NCI-H446 (cell line): ENCODE measurements at regions not wholly inside any gene's neighbourhood (a gene's known extent, or its start where the extent isn't known, plus 50 kb on each side); places are given as distances from the start of the nearest gene placed in this dataset.
A peak's percentile ranks its signal among the peaks of the same experiment; 100 is the strongest.
"Not testable (repeated sequence)": the region's sequence is repeated elsewhere in the genome, so short reads cannot be mapped to it uniquely, and the experiment has no call there.

ENCODE experiments used
- DNase-seq, 2 experiments: peaks; one replicate each; lab custom pipeline; 2025; lab: John Stamatoyannopoulos, UW

DNA sequence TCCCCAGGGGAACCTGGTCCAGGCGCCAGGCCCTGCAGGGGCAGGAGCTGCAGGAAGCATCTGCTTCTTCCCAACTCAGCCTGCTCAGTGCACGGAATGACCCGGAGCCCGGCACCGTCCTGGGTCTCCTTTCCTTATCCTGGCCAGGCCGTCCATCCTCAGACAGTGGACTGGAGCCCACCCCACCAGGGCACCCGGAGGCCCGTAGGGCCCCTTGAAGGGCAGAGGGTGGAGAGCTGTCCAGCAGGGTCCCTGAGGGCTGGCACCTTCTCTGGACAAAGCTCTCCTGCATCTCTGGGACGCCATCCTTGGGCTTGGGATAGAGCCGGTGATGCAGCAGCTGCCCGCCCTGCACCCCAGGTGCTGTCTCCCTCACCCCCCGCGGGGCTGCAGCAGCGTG is 207.9 kb downstream of the TMEM121 start:
- DNase-seq = not testable (repeated sequence)

DNA sequence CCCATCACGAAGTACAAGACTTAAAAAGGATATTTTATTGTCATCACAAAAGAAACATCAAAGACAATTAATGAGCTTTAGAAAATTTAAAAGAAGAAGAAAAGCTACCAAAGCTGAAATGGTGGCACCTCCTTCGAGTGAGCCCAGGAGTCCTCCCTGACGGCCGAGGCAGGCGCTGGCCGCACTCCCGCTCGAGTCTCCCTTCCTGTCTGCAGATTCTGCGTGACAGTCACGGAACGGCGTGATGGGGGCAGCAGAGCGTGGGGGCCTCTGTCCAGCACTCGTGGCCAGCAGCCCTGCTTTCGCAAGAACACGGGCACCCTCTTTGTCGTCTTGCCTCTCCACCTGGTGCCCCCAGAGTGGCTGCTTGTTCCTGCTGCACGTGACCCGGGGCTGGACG is 209.9 kb downstream of the TMEM121 start:
- not testable (repeated sequence) for DNase-seq

DNA sequence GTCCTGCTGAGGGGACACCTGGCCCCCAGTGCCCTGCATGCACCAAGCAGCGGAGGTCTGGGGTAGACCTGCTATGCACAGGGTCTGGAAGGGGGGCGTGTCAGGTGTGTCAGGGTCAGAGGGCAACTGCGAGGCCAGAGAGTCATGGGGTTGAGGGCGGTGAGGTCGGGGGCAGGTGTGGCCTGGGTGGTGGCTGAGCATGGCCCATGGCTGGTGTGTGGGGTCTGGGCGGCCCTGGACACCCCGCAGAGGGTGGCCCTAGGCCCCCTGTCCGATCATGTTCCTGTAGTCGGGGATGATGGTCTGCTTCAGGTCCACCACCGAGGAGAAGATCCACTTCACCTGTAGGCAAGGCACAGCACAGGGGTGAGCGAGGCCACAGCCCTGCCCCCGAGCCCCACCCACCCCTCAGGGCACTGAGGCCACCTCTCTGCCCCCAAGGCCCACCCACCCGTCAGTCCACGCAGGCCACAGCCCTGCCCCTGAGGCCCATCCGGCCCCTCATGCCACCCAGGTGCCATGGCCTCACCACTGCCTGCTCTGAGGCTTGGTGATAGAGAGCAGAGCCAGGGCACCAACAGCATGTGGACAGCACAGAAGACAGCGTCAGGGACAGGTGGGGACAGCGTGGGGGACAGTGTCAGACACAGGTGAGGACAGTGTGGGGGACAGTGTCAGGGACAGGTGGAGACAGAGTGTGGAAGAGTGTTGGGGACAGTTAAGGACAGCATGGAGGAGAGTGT is 211.3 kb downstream of the TMEM121 start:
- no peak for DNase-seq

DNA sequence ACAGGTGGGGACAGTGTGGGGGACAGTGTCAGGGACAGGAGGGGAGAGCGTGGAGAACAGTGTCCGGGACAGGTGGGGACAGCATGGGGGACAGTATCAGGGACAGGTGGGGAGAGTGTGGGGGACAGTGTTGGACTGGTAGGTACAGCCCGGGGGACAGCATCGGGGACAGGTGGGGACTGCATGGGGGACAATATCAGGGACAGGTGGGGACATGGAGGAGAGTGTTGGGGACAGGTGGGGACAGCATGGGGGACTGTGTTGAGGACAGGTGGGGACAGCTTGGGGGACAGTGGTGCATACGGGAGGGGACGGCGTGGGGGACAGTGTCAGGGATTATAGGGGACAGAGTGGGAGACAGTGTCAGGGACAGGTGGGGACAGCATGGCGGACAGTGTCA is 212.3 kb downstream of the TMEM121 start:
- DNase-seq = no peak

DNA sequence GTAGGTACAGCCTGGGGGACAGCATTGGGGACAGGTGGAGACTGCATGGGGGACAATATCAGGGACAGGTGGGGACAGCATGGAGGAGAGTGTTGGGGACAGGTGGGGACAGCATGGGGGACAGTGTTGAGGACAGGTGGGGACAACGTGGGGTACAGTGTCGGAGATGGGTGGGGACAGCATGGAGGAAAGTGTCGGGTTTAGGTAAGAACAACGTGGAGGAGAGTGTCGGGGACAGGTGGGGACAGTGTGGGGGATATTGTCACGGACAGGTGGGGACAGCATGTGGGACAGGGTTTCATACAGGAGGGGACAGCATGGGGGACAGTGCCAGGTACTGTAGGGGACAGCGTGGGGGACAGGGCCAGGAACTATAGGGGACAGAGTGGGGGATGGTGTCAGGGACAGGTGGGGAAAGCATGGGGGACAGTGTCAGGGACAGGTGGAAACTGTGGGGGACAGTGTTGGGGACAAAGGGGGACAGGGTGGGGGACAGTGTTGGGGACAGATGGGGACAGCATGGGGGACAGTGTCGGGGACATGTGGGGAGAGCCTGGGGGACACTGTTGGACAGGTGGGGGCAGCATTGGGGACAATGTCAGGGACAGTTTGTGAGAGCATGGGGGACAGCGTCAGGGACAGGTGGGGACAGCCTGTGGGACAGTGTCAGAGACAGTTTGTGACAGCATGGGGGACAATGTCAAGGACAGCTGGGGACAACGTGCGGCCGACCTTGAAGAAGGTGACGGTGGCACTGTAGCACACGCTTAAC is 213.1 kb downstream of the TMEM121 start:
- DNase-seq = no peak

DNA sequence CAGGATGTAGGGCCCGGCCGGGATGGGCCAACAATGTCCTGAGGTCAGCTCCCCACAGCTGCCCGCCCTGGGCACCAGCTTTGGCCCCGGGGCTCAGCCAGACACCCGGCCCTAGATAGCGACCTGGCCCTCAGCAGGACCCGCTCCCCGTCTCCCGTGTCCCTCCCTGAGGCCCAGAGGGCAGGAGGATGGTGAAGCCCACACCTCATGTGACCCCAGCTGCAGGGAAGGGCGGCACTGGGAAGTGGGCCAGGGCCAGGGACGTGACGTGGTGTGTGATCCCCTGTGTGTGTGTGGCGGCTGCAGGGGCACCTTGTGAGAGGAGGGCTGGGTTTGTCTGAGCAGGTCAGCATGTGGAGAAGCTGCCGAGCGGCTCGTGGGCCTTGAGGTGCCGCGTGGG is 213.9 kb downstream of the TMEM121 start:
- DNase-seq = not testable (repeated sequence)

DNA sequence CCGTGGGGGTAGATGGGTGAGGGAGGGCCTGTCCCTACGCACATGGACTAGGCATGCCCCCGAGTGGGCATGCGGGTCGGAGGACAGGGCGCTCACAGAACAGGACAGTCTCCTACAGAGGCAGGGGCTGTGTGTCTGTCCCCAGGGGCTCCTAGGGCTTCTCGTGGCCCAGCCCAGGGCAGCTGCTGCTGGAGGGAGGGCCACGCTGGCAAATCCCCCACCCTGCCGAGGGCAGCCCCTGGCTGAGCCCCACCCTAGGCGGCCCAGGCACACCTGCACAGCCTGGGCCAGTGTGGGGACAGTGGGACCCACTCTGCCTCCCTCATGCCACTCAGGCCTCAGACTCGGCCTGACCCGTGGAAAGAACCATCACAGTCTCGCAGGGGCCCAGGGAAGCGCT is 214.6 kb downstream of the TMEM121 start:
- DNase-seq = not testable (repeated sequence)

DNA sequence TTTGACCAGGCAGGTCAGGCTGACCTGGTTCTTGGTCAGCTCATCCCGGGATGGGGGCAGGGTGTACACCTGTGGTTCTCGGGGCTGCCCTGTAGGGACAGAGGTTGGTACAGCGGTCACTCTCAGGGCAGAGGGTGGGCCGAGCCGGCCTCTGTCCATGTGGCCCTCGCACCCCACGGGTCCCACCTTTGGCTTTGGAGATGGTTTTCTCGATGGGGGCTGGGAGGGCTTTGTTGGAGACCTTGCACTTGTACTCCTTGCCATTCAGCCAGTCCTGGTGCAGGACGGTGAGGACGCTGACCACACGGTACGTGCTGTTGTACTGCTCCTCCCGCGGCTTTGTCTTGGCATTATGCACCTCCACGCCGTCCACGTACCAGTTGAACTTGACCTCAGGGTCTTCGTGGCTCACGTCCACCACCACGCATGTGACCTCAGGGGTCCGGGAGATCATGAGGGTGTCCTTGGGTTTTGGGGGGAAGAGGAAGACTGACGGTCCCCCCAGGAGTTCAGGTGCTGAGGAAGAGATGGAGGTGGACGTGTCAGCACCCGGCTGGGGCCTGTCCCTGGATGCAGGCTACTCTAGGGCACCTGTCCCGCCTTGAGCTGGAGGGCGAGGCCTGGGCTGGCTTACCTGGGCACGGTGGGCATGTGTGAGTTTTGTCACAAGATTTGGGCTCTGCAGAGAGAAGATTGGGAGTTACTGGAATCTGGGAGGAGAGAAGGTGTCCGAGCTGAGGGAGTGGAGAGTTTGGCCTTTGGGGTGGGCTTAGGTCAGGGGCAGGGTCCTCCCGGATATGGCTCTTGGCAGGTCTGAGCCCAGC is 215.5 kb downstream of the TMEM121 start:
- DNase-seq = not testable (repeated sequence)

DNA sequence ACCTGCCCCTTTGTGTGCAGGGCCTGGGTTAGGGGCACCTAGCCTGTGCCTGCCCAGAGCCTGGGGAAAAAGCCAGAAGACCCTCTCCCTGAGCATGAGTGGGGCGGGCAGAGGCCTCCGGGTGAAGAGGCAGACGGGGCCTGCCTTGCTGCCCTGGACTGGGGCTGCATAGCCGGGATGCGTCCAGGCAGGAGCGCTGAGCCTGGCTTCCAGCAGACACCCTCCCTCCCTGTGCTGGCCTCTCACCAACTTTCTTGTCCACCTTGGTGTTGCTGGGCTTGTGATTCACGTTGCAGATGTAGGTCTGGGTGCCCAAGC is 216.1 kb downstream of the TMEM121 start:
- no peak for DNase-seq

DNA sequence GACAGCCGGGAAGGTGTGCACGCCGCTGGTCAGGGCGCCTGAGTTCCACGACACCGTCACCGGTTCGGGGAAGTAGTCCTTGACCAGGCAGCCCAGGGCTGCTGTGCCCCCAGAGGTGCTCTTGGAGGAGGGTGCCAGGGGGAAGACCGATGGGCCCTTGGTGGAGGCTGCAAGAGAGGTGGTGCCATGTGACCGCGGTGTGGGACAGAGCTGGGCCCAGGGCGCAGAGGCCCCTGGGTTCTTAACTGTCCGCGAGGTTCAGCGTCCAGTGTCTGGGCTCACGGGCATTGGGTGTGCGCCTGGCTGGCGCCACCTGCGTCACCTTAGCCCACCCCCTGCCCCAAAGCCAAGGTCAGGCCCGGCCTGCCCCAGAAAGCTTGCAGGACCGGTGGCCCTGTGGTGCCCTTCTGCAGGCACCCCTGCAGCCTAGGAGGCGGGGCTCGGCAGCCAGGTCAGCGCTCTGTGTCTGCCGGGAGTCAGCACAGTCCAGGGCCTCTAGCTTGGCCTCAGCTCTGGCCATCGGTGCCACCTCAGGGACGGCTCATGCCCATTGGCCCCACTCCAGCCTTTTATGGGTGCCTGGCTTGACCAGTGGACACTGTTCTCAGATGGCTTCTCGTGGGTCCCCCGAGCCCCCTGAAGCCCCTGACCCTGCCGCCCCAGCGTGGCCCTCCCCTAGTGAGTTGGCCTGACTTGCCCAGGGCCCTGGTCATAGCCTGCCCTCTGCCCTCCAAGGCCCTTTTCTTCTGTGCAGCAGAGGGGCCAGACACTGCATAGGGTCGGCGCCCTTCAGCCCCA is 216.7 kb downstream of the TMEM121 start:
- DNase-seq = not testable (repeated sequence)

DNA sequence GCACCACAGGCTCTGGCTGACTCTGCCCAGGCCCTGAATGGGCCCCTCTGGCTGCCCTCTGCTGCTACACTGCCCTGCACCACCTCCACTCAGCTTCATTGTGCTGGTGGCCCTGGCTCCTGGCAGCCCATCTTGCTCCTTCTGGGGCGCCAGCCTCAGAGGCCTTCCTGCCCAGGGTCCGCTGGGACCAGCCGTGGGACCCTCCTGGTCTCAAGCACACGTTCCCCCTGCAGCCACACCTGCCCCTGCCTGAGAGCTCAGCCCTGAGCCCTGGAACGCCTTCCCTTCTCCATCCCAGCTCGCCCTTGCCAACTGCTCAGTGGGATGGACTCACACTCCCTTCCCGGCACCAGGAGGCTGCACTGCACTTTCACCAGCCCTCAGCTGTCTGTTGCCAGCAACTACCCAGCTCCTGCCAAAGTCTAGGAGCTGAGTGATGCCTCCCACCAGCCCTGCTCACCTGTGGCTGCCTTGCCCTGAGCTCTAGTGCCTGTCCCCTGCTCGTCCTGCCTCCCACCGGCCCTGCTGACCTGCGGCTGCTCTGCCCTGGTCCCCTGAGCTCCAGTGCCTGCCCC is 217.9 kb downstream of the TMEM121 start:
- DNase-seq = not testable (repeated sequence)

DNA sequence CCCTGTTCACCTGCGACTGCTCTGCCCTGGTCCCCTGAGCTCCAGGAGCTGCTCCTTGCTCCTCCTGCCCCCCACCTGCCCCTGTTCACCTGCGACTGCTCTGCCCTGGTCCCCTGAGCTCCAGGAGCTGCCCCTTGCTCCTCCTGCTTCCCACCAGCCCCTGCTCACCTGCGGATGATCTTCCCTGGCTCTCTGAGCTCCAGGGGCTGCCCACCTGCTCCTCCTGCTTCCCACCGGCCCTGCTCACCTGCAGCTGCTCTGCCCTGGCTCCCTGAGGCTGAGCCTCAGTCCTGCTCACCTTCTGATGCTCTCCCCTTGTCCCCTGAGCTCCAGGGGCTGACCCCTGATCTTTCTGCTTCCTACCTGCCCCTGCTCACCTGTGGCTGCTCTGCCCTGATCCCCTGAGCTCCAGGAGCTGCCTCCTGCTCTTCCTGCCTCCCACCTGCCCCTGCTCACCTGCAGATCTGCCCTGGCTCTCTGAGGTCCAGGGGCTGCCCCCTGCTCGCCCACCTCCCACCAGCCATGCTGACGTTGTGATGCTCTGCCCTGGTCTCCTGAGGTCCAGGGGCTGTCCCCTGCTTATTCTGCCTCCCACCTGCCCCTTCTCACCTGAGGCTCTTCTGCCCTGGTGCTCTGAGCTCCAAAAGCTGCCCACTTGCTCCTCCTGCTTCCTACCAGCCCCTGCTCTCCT is 219.2 kb downstream of the TMEM121 start:
- DNase-seq = no peak

DNA sequence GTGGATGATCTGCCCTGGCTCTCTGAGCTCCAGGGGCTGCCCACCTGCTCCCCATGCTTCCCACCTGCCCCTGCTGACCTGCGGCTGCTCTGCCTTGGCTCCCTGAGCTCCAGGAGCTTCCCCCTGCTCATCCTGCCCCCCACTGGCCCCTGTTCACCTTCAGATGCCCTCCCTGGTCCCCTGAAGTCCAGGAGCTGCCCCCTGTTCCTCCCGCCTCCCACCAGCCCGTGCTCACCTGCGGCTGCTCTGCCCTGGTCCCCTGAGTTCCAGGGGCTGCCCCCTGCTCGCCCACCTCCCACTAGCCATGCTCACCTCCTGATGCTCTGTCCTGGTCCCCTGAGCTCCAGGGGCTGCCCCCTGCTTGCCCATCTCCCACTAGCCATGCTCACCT is 219.7 kb downstream of the TMEM121 start:
- no peak for DNase-seq

DNA sequence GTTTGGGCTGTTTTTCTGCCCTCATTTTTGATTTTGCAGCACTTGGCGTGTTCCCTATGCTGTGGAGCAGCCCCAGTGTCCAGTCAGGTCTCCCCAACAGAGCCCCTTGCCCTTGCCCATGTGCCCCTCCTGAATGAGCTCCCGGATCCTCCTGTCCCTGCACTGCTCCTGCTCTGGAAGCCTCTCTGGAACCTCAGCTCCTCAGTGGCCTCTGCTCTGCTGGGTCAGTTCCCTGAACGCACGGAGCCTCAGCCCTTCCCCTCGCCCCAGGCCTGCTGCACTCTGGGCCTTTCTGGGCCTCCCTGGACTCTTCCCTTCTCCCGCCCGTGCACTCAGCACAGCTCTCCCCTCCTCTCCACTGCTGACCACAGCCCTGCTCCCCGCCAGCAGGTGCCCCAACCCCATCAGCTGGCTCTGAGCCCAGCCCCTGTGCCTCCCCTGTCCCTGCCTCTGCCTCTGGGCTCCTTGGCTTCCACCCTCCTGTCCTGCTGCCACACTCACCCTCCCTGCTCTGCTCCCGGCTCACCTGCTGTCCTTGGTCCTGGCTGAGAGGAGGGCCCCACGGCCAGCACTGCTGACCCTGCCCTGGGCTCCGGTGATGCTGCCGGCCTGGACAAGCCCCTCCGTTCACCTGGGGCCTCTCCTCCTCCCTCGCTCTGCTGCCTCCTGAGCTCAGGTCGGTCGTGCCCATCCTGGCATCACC is 220.6 kb downstream of the TMEM121 start:
- DNase-seq = not testable (repeated sequence)

DNA sequence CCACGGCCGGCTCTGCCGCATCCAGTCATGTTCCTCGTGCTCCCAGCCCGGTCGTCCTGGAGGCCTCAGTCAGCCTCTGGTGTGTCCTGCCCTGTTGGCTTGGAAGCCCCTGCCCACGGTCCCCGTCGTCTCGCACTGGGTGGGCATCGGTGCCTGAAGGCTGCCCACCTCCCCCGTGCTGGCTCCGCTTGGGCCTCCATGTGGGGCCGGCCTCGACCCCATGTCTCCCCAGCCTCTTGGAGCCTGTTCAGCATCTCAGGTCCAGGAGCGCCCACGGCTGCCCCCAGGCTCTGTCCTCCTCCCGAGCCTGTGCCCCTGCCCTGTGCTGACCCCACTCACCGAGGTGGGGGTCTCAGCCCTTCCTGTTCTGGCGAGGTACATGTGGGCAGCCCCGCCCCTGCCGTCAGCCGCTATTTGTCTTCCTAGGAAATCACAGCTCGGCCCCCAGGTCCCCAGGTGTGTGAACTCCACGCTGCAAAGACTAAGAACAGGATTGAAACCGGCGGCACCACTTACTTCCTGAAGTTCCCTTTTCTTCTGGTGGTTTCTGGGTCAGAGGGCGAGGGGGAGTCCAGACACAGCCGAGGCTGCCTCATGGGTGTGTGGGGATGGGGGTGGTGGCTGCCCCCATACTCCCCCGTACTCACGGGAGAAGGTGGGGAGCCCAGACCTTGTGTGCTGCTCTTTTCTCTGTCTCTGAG is 221.3 kb downstream of the TMEM121 start:
- DNase-seq = not testable (repeated sequence)

DNA sequence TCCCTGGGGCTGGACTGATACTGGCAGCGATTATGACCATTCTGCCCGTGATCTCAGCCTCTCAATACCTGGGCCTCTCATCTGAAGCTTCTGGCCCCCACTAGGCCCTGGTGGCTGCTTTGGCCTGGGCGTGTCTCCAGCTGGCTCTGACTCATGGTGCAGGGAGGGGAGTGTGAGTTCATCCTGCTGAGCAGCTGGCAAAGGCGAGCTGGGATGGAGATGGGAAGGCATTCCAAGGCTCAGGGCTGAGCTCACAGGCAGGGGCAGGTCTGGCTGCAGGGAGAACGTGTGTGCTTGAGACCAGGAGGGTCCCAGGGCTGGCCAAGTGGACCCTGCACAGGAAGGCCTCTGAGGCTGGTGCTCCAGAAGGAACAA is 221.8 kb downstream of the TMEM121 start:
- DNase-seq = peak; percentile 44 to 67

DNA sequence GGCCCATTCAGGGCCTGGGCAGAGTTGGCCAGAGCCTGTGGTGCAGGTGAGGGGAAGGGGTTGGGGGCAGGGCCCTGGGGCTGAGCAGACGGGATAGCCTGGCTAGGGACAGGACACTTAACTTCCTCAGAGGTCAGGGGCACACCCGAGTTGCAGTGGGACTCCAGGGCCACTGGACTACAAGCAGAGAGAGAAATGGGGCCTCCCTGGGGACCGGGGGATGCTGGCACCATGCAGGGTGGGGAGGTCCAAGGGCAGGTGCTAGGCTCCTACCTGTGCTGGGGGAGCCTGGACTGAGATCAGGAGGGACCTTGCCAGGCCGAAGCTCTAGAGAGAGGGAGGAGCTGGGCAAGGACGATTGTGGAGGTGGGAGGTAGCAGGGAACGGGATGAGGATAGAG is 222.3 kb downstream of the TMEM121 start:
- not testable (repeated sequence) for DNase-seq

DNA sequence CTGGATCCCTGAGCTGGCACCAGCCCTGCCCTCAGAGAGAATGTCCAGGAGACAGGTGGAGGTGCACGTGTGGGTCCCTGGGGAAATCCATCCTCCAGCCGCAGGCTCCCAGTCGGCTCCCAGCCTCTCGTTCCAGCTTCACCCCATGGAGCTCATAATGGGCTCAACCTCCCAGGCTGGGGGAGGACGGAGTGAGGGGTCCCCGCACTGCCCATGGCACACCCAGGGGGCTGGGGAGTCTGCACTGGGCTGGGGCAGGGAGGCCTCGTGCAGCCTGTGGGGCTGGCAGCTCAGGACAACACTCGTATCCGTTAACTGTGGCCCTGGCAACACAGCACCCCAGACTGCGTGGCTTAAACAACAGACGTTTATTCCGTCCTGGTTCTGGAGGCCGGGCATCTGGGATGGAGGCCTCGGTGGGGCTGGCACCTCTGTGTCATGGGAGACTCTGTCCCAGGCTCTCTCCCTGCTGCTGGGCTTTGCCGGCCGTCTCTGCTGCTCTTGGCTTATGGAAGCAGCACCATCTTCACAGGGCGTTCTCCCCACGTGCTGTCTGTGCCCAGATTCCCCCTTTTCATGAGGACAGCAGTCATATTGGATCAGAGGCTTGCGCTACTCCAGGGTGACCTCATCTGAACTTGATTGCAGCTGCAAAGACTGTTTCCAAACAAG is 223.6 kb downstream of the TMEM121 start:
- DNase-seq = not testable (repeated sequence)

DNA sequence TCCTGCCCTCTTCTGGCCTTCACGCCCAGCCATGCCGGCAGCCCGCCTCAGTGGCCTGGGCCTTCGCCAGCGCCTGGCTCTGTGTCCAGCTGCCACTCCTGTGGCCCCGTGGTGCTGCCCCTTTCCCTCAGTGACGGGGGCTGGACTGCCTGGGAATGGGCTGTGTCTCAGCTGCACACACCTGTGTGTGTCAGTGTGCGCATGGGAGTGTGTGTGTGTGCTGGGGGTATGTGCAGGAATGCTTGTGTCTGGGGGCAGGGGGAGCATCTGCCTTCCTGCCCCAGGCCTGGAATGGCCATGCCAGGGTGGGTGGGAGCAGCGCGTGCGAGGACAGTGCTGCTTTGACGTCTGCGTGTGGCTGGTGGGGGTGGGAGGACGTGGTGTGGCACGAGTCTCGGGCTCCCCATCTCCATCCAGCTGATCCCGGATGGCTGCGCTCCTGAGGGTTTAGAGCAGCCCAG is 224.9 kb downstream of the TMEM121 start:
- DNase-seq = not testable (repeated sequence)
